Activated CD4-positive, alpha-beta memory T cell treated with anti-CD3 and anti-CD28 coated beads for 36 hours (primary cell): ENCODE measurements at regions not wholly inside any gene's neighbourhood (a gene's known extent, or its start where the extent isn't known, plus 50 kb on each side); places are given as distances from the start of the nearest gene placed in this dataset.
"Not testable (repeated sequence)": the region's sequence is repeated elsewhere in the genome, so short reads cannot be mapped to it uniquely, and the experiment has no call there.

ENCODE experiments used
- CTCF ChIA-PET: fragments of 350-600 bp; sonication (Branson Sonifier 250); formaldehyde crosslinking; loops from one replicate; lab custom pipeline; 2021; ENCODE audit warnings: antibody characterized with exemption, inconsistent platforms; lab: Charles Lee
- POLR2A ChIA-PET: fragments of 350-600 bp; sonication (Branson Sonifier 250); formaldehyde crosslinking; loops from one replicate; lab custom pipeline; 2021; ENCODE audit warnings: antibody characterized with exemption; lab: Charles Lee
- DNase-seq: peaks from one replicate; pipeline ENCODE4 v3.0.0-alpha.2; 2020
- H3K27ac Mint-ChIP-seq: one replicate; pipeline ENCODE4 v1.8.0; 2021; ENCODE audit warnings: mixed read lengths
- H3K27me3 Mint-ChIP-seq: one replicate; pipeline ENCODE4 v1.8.0; 2021; ENCODE audit warnings: mixed read lengths
- H3K36me3 Mint-ChIP-seq: one replicate; pipeline ENCODE4 v1.8.0; 2021; ENCODE audit warnings: mixed read lengths
- H3K4me1 Mint-ChIP-seq: one replicate; pipeline ENCODE4 v1.8.0; 2021; ENCODE audit warnings: low read depth, mixed read lengths
- H3K4me3 Mint-ChIP-seq: one replicate; pipeline ENCODE4 v1.8.0; 2021; ENCODE audit warnings: mild to moderate bottlenecking, mixed read lengths
- H3K9me3 Mint-ChIP-seq: one replicate; pipeline ENCODE4 v1.8.0; 2021; ENCODE audit warnings: mixed read lengths
- intact Hi-C: fragments of 100-400 bp; cut with micrococcal nuclease; formaldehyde crosslinking; loops from one replicate; pipeline ENCODE4 v1.15.1; 2023

DNA sequence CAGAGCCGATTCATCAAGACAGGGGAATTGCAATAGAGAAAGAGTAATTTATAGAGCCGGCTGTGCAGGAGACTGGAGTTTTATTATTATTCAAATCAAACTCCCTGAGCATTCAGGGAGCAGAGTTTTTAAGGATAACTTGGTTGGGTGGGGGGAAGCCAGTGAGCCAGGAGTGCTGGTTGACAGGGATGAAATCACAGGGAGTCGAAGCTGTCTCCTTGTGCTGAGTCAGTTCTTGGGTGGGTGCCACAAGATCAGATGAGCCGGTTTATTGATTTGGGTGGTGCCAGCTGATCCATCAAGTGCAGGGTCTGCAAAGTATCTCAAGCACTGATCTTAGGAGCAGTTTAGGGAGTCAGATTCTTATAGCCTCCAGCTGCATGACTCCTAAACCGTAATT lies 95.4 kb upstream of the CCDC80 start:
- Mint-ChIP-seq H3K27me3 (no peaks in the 10 kb centered on the region), H3K27ac (peak overlapping the region; percentile 14), H3K4me3 (no peak overlapping the region), H3K4me1 (peaks cover 58% of the 10 kb centered on the region), H3K9me3 (no peaks in the 10 kb centered on the region), H3K36me3 (no peaks in the 10 kb centered on the region)
- CTCF ChIA-PET, result interaction anchor here (0.7 to 9.8 kb wide), 9 partner anchors 37 to 255 kb away, joined by 4 to 156 read pairs (median 30); partner anchors contain the start of genes CD200R1 and GTPBP8
- intact Hi-C loops, result loop anchor here (2.0 to 10.0 kb wide), 5 partner anchors 38 to 221 kb away; no protein-coding TSS in a partner anchor
- DNase-seq, result no peak
- POLR2A ChIA-PET, result interaction anchor here (0.9 to 1.7 kb wide), 2 partner anchors 237 to 248 kb away, joined by 3 to 8 read pairs; partner anchors contain the start of gene CD200R1

DNA sequence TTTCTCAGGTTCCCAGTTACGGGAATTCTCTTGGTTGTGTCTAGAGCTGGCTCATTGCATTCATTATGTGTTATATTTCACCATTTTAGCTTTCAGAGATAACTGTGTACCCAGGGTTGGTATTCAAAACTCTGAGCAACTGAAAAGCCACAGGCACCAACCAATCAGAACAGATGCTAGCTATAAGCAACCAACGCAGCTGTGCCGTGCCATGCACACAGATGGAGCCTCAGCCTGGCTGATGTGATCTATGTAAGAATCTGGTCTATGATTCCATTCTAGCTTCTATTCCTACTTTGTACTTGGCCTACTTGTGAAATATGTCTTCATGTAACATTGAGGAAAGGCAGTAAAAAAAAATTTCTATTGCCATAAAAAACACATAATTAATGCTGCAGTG lies 95.0 kb upstream of the CCDC80 start:
- Mint-ChIP-seq H3K4me3 (no peak overlapping the region), H3K4me1 (peaks cover 53% of the 10 kb centered on the region), H3K27me3 (no peaks in the 10 kb centered on the region), H3K27ac (peak overlapping the region; percentile 14), H3K9me3 (no peaks in the 10 kb centered on the region), H3K36me3 (no peaks in the 10 kb centered on the region)
- ChIA-PET POLR2A (no interaction called here), CTCF (interaction anchor here (0.7 to 9.8 kb wide), 15 partner anchors 21 to 275 kb away, joined by 3 to 156 read pairs (median 7); partner anchors contain the start of genes CD200R1 and GTPBP8)
- no peak for DNase-seq
- intact Hi-C loops, result loop anchor here (2.0 to 10.0 kb wide), 5 partner anchors 39 to 221 kb away; no protein-coding TSS in a partner anchor

DNA sequence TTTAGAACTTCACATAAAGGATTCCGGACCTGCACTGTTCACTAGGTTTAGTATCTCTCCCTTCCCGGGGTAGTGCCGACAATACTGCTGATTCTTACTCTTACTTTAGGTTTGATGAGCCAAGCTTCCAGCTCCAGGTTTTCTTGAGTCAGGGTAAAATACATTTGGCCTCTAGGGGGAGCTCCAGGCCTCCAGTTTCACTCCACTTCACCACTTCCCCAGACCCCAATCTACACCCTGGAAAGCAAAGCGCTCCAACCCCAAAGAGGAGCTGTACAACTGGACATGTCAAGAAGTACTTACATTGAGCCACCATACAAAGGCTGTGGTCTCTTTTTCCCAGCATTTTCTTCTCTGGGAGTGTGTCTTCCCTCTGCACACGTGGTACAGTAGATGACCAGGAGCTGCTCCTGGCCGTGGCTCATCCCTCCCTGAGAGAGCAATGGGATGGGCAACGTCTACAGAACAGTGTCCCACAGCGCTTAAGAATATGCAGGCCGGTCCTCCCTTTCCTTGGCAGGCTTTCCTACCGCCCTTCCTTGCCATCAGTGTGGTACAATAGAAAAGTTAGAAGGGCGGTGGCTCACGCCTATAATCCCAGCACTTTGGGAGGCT lies 93.9 kb upstream of the CCDC80 start:
- H3K36me3 Mint-ChIP-seq, result no peaks in the 10 kb centered on the region
- no peak overlapping the region for H3K4me3 Mint-ChIP-seq
- ChIA-PET POLR2A (interaction anchor here (0.6 kb wide), 1 partner anchor 244 kb away, joined by 3 read pairs; no protein-coding TSS in a partner anchor), CTCF (interaction anchor here (0.6 to 9.8 kb wide), 74 partner anchors 9 to 553 kb away, joined by 3 to 156 read pairs (median 5); partner anchors contain the start of genes CD200R1, CD200R1L and GTPBP8)
- no peak overlapping the region for H3K27ac Mint-ChIP-seq
- peak; percentile 73 for DNase-seq
- no peaks in the 10 kb centered on the region for H3K9me3 Mint-ChIP-seq
- H3K4me1 Mint-ChIP-seq, result peaks cover 43% of the 10 kb centered on the region
- intact Hi-C loops, result loop anchor here (1.0 to 10.0 kb wide), 6 partner anchors 79 to 244 kb away; no protein-coding TSS in a partner anchor
- no peaks in the 10 kb centered on the region for H3K27me3 Mint-ChIP-seq

- no peaks in the 10 kb centered on the region for H3K9me3 Mint-ChIP-seq
- H3K4me1 Mint-ChIP-seq, result peaks cover 36% of the 10 kb centered on the region
- H3K4me3 Mint-ChIP-seq, result no peak overlapping the region
- no peak for DNase-seq
- H3K36me3 Mint-ChIP-seq, result no peaks in the 10 kb centered on the region
- CTCF ChIA-PET, result interaction anchor here (0.6 to 9.8 kb wide), 69 partner anchors 9 to 511 kb away, joined by 3 to 156 read pairs (median 6); partner anchors contain the start of genes CD200R1, CD200R1L and GTPBP8
- H3K27me3 Mint-ChIP-seq, result no peaks in the 10 kb centered on the region
- POLR2A ChIA-PET, result interaction anchor here (0.6 kb wide), 1 partner anchor 245 kb away, joined by 3 read pairs; no protein-coding TSS in a partner anchor
- no peak overlapping the region for H3K27ac Mint-ChIP-seq
- intact Hi-C loops, result loop anchor here (1.0 to 10.0 kb wide), 4 partner anchors 80 to 245 kb away; no protein-coding TSS in a partner anchor
Observed at GRCh38 chr3:112734171-112734570, 93.2 kb upstream of the CCDC80 start.

- H3K4me3 Mint-ChIP-seq, result no peak overlapping the region
- ChIA-PET POLR2A (no interaction called here), CTCF (no interaction called here)
- no peaks in the 10 kb centered on the region for H3K27me3 Mint-ChIP-seq
- no peak overlapping the region for H3K27ac Mint-ChIP-seq
- H3K36me3 Mint-ChIP-seq, result no peaks in the 10 kb centered on the region
- intact Hi-C loops, result loop anchor here (10.0 kb wide), 1 partner anchor 145 kb away; no protein-coding TSS in a partner anchor
- no peak for DNase-seq
- peaks cover 2% of the 10 kb centered on the region for H3K9me3 Mint-ChIP-seq
- peaks cover 5% of the 10 kb centered on the region for H3K4me1 Mint-ChIP-seq
Observed at GRCh38 chr3:112730210-112730609, 89.3 kb upstream of the CCDC80 start.

- ChIA-PET CTCF (no interaction called here), POLR2A (no interaction called here)
- no peaks in the 10 kb centered on the region for H3K36me3 Mint-ChIP-seq
- H3K4me1 Mint-ChIP-seq, result no peaks in the 10 kb centered on the region
- no peaks in the 10 kb centered on the region for H3K27me3 Mint-ChIP-seq
- no peak overlapping the region for H3K27ac Mint-ChIP-seq
- no peak overlapping the region for H3K4me3 Mint-ChIP-seq
- intact Hi-C loops, result no loop called here
- H3K9me3 Mint-ChIP-seq, result peaks cover 2% of the 10 kb centered on the region
- DNase-seq, result no peak
Observed at GRCh38 chr3:112721231-112721630, 80.3 kb upstream of the CCDC80 start.

DNA sequence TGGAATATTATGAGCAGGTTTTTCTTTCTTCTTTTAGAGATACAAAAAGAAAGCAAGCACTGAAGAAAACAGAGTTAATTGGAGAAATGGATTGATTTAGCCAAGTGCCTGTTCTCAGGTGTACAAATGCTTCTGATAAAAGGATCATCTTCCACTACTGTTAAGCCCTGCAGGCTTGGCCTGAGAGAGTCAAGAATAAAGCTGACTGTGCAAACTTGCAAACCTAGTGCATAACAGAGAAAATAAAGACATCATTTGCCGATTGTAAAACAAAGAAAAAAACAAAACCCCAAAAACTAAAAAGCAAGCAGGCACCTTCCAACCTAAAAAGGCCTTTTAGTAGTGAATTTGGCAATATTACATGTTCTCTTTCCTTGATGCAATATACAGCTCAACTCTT lies 78.0 kb upstream of the CCDC80 start:
- intact Hi-C loops, result no loop called here
- Mint-ChIP-seq H3K36me3 (no peaks in the 10 kb centered on the region), H3K27me3 (no peaks in the 10 kb centered on the region), H3K4me1 (no peaks in the 10 kb centered on the region), H3K4me3 (no peak overlapping the region), H3K27ac (no peak overlapping the region), H3K9me3 (no peaks in the 10 kb centered on the region)
- ChIA-PET POLR2A (no interaction called here), CTCF (no interaction called here)
- no peak for DNase-seq

GRCh38 chr3:112718516-112718915 lies 77.6 kb upstream of the CCDC80 start:
- intact Hi-C loops, result no loop called here
- Mint-ChIP-seq H3K27me3 (no peaks in the 10 kb centered on the region), H3K9me3 (no peaks in the 10 kb centered on the region), H3K27ac (no peak overlapping the region), H3K36me3 (no peaks in the 10 kb centered on the region), H3K4me3 (no peak overlapping the region), H3K4me1 (no peaks in the 10 kb centered on the region)
- DNase-seq, result no peak
- POLR2A ChIA-PET, result no interaction called here
- CTCF ChIA-PET, result no interaction called here

GRCh38 chr3:112709911-112710310 lies 69.0 kb upstream of the CCDC80 start:
- Mint-ChIP-seq H3K36me3 (peaks cover 1% of the 10 kb centered on the region), H3K27me3 (peaks cover 2% of the 10 kb centered on the region), H3K27ac (no peak overlapping the region), H3K4me1 (no peaks in the 10 kb centered on the region), H3K9me3 (peaks cover 3% of the 10 kb centered on the region), H3K4me3 (no peak overlapping the region)
- no peak for DNase-seq
- POLR2A ChIA-PET, result no interaction called here
- intact Hi-C loops, result no loop called here
- CTCF ChIA-PET, result interaction anchor here (1.3 to 1.4 kb wide), 2 partner anchors 67 to 270 kb away, joined by 3 to 4 read pairs; no protein-coding TSS in a partner anchor

DNA sequence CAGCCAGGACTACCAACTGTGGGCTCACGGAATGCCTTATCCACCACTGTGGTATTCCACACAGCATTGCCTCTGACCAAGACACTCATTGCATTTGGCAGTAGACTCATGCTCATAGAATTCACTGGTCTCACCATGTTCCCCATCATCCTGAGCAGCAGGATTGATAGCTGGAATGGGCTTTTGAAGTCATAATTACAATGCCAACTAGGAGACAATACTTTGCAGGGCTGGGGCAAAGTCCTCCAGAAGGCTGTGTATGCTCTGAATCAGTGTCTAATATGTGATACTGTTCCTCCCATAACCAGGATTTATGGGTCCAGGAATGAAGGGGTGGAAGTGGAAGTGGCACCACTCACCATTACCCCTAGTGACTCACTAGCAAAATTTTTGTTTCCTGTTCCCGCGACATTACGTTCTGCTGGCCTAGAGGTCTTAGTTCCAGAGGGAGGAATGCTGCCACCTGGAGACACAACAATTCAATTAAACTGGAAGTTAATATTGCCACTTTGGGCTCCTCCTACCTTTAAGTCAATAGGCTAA lies 58.6 kb upstream of the CCDC80 start:
- ChIA-PET CTCF (no interaction called here), POLR2A (no interaction called here)
- intact Hi-C loops, result no loop called here
- Mint-ChIP-seq H3K9me3 (no peaks in the 10 kb centered on the region), H3K4me1 (no peaks in the 10 kb centered on the region), H3K4me3 (no peak overlapping the region), H3K36me3 (no peaks in the 10 kb centered on the region), H3K27me3 (peaks cover 3% of the 10 kb centered on the region), H3K27ac (no peak overlapping the region)
- no peak for DNase-seq

DNA sequence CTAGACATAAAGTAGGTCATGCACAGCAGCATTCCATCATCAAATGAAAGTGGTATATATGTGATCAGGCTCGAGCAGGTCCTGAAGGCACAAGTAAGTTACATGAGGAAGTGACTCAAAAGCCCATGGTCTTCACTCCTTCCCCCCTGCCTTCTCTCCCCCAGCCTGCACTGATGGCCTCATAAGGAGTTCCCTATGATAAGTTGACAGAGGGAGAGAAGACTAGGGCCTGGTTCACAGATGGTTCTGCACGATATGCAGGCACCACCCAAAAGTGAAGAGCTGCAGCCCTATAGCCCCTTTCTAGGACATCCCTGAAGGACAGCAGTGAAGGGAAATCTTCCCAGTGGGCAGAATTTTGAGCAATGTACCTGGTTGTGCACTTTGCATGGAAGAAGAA lies 57.5 kb upstream of the CCDC80 start:
- intact Hi-C loops, H3K27ac Mint-ChIP-seq, H3K36me3 Mint-ChIP-seq, H3K4me1 Mint-ChIP-seq, H3K9me3 Mint-ChIP-seq, DNase-seq, H3K4me3 Mint-ChIP-seq, POLR2A ChIA-PET, CTCF ChIA-PET, H3K27me3 Mint-ChIP-seq: not testable (repeated sequence)

DNA sequence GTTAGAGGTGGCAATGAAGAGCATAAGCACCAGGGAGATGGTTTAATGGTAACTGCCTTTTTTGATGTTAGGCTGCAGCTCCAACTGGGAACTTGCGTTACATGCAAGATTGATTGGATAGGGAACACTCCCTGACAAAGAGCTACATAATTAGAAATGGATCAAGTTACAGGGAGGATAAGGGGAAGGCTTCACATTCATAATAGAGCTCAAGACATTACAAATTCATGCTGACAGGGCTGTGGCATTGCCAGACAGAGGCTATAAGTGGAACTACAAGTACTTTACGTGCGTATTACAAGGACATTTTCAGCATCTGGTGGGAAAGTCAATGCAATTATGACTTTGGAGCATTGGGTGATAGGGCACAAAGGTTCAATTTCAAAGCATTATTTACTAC lies 55.3 kb upstream of the CCDC80 start:
- CTCF ChIA-PET, H3K36me3 Mint-ChIP-seq, H3K27me3 Mint-ChIP-seq, H3K4me1 Mint-ChIP-seq, H3K9me3 Mint-ChIP-seq, H3K27ac Mint-ChIP-seq, intact Hi-C loops, POLR2A ChIA-PET, H3K4me3 Mint-ChIP-seq, DNase-seq: not testable (repeated sequence)
